H7 (cell line): ENCODE measurements at regions not wholly inside any gene's neighbourhood (a gene's known extent, or its start where the extent isn't known, plus 50 kb on each side); places are given as distances from the start of the nearest gene placed in this dataset.
"Not testable (repeated sequence)": the region's sequence is repeated elsewhere in the genome, so short reads cannot be mapped to it uniquely, and the experiment has no call there.

Source experiments
- DNase-seq: peaks from one replicate; pipeline ENCODE4 v3.0.0; 2012
- H3K27me3 ChIP-seq: 2 replicates; pipeline ENCODE4 v1.6.0; 2011; ENCODE audit warnings: mild to moderate bottlenecking, low read length; ENCODE audit not compliant: control insufficient read depth, insufficient read depth
- H3K36me3 ChIP-seq: replicated peaks from 2 replicates; pipeline ENCODE4 v1.5.1; 2011; ENCODE audit warnings: low read length; ENCODE audit not compliant: control insufficient read depth, insufficient read depth
- H3K4me3 ChIP-seq: 2 replicates; pipeline ENCODE4 v1.5.1; 2011; ENCODE audit warnings: low read depth, mild to moderate bottlenecking, control low read depth, low read length, moderate library complexity; ENCODE audit not compliant: insufficient read depth

DNA sequence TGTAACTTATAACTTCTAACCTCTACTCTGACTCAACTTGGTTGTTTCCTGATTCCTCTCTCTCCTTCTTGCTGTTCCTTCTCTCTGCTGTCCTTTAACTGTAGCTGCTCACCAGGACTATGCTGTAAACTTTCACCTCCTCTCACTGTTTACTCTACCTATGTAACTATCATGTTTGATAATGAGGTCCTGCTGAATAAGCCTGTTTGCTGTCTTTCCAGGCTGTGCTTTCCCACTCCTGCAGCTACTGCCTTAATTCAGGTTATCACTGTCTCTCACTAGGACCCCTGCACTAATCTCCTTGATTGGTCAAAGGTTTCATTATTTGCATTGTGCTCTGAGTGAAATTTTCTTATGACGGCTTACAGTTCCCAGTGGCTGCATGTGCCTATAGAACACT, 633.9 kb upstream of the PTBP2 start:
- no peaks in the 10 kb centered on the region for H3K27me3 ChIP-seq
- no peak overlapping the region for H3K4me3 ChIP-seq
- no peaks in the 10 kb centered on the region for H3K36me3 ChIP-seq
- no peak for DNase-seq

DNA sequence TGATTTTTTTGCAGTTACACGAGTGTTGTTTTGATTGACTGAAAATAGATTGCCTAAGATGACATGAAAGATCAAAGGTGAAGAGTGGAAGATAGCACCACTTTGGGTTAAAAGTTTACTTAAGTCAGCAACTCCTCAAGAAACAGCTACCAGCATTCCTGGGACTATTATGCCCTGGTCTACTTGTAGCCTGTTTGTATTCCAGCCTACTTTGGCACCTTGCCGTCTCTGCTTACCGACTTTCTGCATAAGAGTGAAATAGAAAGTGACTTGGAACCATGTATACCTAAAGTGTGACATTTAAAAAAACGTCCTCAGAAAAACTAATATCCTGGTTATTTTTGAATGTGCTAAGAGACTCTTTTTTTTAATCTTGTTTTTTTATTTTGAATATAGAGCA, 631.5 kb upstream of the PTBP2 start:
- Histone ChIP-seq H3K27me3 (no peaks in the 10 kb centered on the region), H3K36me3 (no peaks in the 10 kb centered on the region), H3K4me3 (no peak overlapping the region)
- no peak for DNase-seq

DNA sequence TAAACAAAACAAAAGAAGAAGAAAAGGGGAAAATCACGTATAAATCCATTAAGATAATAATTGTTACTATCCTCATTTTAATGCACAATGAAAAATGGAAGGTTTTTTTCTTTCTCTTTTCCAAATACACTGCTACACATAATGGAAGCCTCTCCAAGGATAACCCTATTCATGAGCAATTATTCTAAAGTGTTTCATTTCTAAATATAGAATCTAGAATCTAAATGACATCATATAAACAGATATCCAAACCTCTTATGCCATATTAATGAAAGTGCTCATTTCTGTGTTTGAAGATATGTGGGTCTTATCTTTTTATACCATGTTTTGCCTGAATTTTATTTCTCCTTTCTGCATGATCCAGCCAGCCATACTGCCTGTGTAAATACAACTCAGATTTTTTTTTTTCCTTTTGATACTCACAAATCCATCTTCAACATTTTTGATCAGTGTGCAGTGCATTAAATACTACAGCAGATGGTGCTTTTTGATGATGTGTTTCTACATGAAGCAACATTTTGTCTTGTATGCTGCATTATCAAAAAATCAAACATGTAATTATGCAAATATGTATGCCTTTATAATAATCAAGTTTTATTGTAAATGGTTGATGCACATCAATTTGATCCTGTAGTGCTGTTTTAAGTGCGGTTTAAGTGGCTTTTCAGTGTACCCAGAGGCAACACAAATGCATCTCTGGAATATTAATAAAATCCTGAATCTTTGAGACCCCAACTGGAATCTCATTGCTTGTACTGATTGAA, 625.6 kb upstream of the PTBP2 start:
- H3K27me3 ChIP-seq, result no peaks in the 10 kb centered on the region
- DNase-seq, result no peak
- no peak overlapping the region for H3K4me3 ChIP-seq
- H3K36me3 ChIP-seq, result no peaks in the 10 kb centered on the region

DNA sequence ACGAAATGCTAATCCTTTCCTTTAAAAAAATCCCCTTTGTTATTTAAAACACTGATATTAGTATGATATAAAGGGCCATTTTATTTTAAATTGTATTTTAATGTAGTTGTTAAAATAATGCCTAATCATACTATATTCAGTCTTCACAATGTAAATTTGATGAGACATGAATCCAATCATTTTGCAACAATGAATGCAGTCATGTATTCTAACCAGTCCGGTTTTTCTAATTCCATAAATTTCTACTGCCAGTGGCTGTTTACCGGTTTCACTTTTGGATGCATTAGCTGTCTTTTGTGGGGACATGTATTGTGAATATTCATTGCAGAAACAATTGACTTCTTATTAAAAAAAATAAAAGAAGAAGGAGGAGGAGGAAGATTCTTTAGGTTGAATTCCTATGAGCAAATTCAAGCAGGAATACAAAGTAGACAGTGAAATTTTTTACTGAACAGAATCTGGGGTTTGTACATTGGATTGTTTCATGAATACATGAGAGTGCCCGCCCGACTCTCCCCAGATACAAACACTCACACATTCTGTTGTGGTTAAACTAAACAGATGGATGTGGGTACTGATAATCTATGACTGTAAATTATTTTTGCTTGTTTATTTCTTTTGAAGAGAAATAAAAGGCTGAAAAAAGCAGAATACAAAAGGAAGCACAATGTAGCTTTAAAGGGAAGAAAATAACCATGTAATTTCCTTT, 624.8 kb upstream of the PTBP2 start:
- no peak for DNase-seq
- Histone ChIP-seq H3K4me3 (no peak overlapping the region), H3K36me3 (no peaks in the 10 kb centered on the region), H3K27me3 (no peaks in the 10 kb centered on the region)

DNA sequence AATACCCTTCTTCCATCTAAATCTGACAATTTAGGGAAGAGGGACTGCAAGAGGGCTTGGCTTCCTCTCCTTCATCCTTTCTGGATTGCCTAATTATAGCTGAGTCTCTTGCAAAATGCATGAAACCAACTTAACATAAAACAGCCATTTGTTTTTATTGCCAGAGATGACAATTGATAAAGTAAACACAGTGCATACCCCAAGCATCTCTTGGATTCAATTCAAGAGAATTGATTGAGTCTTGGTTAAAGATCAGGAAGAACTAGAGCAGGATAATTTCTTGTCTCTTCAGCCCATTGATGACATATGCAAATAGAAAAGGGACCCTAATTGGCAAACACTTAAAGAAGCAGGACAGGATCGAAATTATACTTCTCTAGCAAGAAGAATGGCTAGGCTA, 617.1 kb upstream of the PTBP2 start:
- Histone ChIP-seq H3K36me3 (no peaks in the 10 kb centered on the region), H3K27me3 (no peaks in the 10 kb centered on the region), H3K4me3 (no peak overlapping the region)
- no peak for DNase-seq

DNA sequence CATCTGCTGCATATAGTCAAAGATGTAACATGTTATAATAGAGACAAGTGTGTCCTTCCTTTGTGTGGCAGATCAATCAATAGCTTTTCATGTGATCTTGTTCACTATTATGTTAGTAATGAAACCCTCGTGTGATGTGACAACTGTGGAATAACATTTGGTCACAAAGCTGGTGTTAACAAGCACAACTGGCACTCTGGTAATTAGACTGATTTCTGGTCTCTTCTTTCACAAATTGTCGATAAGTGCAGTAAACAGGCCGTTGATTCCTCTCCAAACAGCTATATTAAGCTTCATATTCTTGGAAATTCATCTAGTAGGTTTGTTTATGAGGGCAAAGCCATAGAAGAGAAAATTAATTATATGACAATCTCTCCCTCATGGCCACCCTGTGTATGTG, 616.7 kb upstream of the PTBP2 start:
- Histone ChIP-seq H3K4me3 (no peak overlapping the region), H3K27me3 (no peaks in the 10 kb centered on the region), H3K36me3 (no peaks in the 10 kb centered on the region)
- DNase-seq, result no peak

DNA sequence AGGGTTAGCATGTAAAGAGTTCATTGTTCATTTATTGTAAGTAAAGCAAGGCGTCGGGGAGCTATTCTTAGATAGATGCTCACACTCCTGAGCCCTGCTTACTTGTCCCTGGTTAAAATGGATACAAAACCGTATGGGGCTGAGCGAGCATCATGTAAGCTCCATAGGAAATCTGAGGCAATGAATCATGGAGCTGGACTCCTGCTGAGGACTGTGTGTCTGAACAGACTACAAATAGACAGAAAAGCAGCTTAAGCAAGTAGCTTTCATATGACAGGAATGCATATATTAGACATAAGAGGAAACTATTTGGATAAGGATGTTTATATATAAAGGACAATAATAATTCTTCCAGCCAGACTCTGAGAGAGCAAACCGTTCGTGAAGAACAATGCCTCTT, 604.9 kb upstream of the PTBP2 start:
- H3K27me3 ChIP-seq, result no peaks in the 10 kb centered on the region
- no peaks in the 10 kb centered on the region for H3K36me3 ChIP-seq
- no peak for DNase-seq
- no peak overlapping the region for H3K4me3 ChIP-seq

DNA sequence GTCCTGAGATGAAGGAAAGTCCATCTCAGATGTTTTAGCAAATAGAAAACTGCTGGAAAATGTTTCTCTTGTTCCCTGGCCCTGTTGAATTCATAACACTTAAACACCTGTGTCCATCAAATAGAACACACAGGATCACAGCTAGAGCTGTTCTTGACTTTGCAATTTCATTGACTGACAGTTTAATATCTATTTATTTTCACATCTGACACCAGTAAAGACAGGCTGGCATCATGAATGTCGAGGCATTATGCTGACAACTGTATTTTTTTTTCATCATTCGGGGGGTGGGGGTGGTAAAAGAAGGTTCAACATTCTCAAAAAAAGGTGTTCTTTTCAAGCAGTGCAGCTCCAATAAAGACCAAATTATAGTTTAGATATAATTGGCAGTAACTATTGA, 591.2 kb upstream of the PTBP2 start:
- H3K4me3 ChIP-seq, result no peak overlapping the region
- no peaks in the 10 kb centered on the region for H3K27me3 ChIP-seq
- no peaks in the 10 kb centered on the region for H3K36me3 ChIP-seq

DNA sequence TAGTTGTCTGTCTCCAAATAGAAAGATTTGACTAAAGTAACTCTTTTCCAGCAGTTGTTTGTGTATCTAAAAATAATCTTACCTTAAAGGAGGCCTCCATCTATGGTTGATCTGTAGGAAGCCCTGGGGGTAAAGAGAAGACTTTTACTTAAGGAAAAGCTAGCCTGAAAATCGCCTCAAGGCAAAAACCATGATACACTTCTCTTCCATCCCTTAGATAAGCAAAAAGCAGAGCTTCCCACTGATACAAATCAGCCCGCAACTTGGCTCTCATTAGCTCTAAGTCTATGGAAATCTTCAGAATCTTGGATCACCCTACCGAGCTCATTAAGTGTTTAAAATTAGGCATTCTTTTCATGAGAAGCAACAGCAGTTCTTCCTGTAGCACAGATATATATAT, 576.9 kb upstream of the PTBP2 start:
- no peak for DNase-seq

More for the DNA sequence above, 591.2 kb upstream of the PTBP2 start:
- no peak for DNase-seq

DNA sequence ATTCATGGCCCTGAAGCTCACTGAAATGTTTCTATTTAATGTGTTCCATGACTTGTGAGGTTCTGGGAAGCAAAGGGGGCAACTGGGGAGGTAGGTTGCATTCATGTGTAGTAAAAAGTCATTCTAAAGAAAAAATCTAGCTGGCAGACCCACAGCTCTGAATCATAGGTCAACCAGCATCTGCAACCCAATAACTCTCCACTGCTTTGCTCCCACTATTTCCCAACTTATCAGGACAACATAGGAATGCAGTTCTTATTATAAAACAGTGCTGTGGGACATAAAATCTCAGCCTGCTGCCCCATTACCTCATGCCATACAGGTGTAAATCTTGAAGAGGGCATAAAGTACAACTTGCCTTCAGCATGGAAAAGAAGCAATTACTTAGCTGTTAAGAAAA, 576.1 kb upstream of the PTBP2 start:
- DNase-seq, result no peak
- no peaks in the 10 kb centered on the region for H3K27me3 ChIP-seq
- H3K4me3 ChIP-seq, result no peak overlapping the region
- H3K36me3 ChIP-seq, result no peaks in the 10 kb centered on the region

More for the DNA sequence above, 576.9 kb upstream of the PTBP2 start:
- Histone ChIP-seq H3K36me3 (no peaks in the 10 kb centered on the region), H3K27me3 (no peaks in the 10 kb centered on the region), H3K4me3 (no peak overlapping the region)

DNA sequence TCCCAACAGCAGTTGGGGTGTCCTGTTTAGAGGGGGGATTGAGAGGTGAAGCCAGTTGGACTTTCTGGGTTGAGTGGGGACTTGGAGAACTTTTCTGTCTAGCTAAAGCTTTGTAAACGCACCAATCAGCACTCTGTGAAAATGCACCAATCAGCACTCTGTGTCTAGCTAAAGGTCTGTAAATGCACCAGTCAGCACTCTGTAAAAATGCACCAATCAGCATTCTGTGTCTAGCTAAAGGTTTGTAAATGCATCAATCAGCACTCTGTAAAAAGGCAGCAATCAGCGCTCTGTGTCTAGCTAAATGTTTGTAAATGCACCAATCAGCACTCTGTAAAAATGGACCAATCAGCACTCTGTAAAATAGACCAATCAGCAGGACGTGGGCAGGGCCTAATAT, 568.6 kb upstream of the PTBP2 start:
- H3K27me3 ChIP-seq, H3K36me3 ChIP-seq, H3K4me3 ChIP-seq, DNase-seq: not testable (repeated sequence)

DNA sequence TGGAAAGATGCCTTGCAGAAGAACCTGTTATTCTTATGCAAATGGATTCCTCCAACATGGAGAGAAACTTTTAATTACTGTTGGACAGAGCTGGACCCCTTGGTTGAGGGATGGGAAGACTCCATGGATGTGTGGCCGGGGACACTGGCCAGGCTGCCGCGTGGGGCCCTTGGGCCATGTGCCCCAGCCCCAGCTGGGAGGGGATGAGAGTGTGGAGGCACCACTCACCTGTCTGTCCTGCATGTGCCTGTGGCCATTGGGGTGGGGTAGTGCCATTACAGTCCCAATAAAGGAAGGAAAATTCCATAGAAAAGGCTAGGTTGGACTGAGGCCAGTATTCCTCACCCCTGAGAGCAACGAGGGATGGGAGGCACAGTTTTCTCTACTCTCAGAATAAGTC, 564.5 kb upstream of the PTBP2 start:
- Histone ChIP-seq H3K4me3 (no peak overlapping the region), H3K36me3 (no peaks in the 10 kb centered on the region), H3K27me3 (no peaks in the 10 kb centered on the region)
- DNase-seq, result no peak

DNA sequence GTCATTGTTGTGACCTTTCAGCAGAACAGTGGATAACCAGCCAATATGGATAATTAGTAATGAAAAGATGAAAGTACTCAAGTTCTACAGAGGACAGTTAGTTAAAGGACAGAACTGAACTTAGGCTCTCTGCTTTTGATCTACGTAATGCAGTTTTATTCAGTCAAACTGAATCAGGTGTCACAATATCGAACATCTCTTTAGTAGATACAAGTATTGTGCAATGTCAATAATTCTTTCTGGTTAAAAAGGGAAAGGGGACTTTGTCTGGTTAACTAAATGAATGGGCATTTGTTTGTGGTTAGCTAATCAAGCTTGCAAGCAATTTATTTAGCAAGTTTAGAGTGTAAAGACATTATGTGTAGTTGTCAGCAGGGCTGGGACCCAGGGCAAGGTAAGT, 562.2 kb upstream of the PTBP2 start:
- Histone ChIP-seq H3K36me3 (no peaks in the 10 kb centered on the region), H3K27me3 (no peaks in the 10 kb centered on the region)
- DNase-seq, result no peak

DNA sequence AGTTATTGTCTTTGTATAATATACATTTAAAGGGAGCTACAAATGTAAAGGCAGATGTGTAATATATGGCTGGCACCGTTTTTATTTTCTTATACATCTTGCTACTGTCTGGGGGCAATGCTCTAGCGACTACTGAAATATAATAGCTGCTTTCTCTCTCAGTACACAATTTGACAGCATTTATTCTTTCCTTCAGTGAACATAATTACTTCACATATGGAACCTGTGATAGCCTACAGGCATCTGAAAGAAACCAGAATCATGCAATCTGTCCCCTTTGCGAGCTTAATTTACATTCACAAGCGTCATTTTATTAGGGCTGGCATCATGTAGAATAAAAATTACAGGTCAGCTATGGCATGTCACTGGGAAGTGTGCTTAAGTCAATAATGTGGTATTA, 557.5 kb upstream of the PTBP2 start:
- H3K4me3 ChIP-seq, result no peak overlapping the region
- DNase-seq, result no peak
- no peaks in the 10 kb centered on the region for H3K27me3 ChIP-seq
- H3K36me3 ChIP-seq, result no peaks in the 10 kb centered on the region

More for the DNA sequence above, 562.2 kb upstream of the PTBP2 start:
- no peak overlapping the region for H3K4me3 ChIP-seq

DNA sequence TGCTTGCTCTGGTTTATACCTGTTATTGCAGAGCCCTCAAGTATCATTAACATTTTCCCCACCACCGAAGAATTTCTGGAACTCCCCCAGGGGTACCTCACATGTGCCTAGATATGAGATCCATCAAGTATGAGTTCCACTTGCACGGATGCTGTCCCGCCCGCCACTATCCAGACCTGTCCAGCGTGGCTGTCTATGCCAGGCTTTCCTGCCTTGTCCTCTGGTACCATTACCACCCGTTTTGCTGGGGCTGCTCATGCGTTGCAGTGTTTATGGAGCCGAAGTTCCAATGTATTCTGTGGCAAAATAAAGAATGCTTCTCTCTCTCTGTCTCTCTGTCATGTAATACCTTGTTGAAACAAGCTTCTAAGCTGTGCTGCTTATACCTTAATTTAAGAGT, 543.5 kb upstream of the PTBP2 start:
- DNase-seq, result no peak
- no peaks in the 10 kb centered on the region for H3K36me3 ChIP-seq
- H3K27me3 ChIP-seq, result no peaks in the 10 kb centered on the region
- no peak overlapping the region for H3K4me3 ChIP-seq
